HepG2 (cell line): ENCODE measurements at regions not wholly inside any gene's neighbourhood (a gene's known extent, or its start where the extent isn't known, plus 50 kb on each side); places are given as distances from the start of the nearest gene placed in this dataset.
"Not testable (repeated sequence)": the region's sequence is repeated elsewhere in the genome, so short reads cannot be mapped to it uniquely, and the experiment has no call there.

Experiments
- FOXP1 ChIP-seq, 2 experiments: fragments of 450-650 bp in 1 of 2; IDR thresholded peaks; 2 replicates each; pipeline ENCODE4 v1.6.1; 2017 to 2018; ENCODE audit warnings: antibody characterized with exemption in 1 of 2
- ISL2 ChIP-seq: sonication (generic); formaldehyde crosslinking; IDR thresholded peaks from 2 replicates; pipeline ENCODE4 v1.5.0; 2020; ENCODE audit warnings: missing genetic modification reagents
- JUND ChIP-seq: sonication (generic); formaldehyde crosslinking; IDR thresholded peaks from 2 replicates; pipeline ENCODE4 v1.8.0; 2022; ENCODE audit warnings: mild to moderate bottlenecking, missing genetic modification reagents
- MYC ChIP-seq: sonication (generic); formaldehyde crosslinking; IDR thresholded peaks from 2 replicates; pipeline ENCODE4 v1.9.0; 2021; ENCODE audit warnings: missing genetic modification reagents, borderline replicate concordance
- POLR2A ChIP-seq, 2 experiments: IDR thresholded peaks; 2 replicates each; pipeline ENCODE4 v1.6.1; 2011; ENCODE audit warnings: low read depth in 2 of 2, low read length in 2 of 2, mild to moderate bottlenecking in 1 of 2, moderate library complexity in 1 of 2; ENCODE audit not compliant: insufficient read depth in 1 of 2
- ZBTB1 ChIP-seq: sonication (generic); formaldehyde crosslinking; IDR thresholded peaks from 2 replicates; pipeline ENCODE4 v1.4.0; 2020; ENCODE audit warnings: missing genetic modification reagents, borderline replicate concordance
- TF ChIP-seq, protein P1 (sequence below): fragments of 450-650 bp; IDR thresholded peaks from 2 replicates; pipeline ENCODE4 v1.6.1; 2017; ENCODE audit warnings: mild to moderate bottlenecking
- TF ChIP-seq, protein P2 (sequence below): sonication (generic); formaldehyde crosslinking; conservative IDR thresholded peaks from 2 replicates; pipeline ENCODE4 v1.8.1; 2023; ENCODE audit warnings: missing genetic modification reagents
- TF ChIP-seq, protein P3 (sequence below): sonication (generic); formaldehyde crosslinking; IDR thresholded peaks from 2 replicates; pipeline ENCODE4 v1.4.0; 2020; ENCODE audit warnings: missing genetic modification reagents, borderline replicate concordance

DNA sequence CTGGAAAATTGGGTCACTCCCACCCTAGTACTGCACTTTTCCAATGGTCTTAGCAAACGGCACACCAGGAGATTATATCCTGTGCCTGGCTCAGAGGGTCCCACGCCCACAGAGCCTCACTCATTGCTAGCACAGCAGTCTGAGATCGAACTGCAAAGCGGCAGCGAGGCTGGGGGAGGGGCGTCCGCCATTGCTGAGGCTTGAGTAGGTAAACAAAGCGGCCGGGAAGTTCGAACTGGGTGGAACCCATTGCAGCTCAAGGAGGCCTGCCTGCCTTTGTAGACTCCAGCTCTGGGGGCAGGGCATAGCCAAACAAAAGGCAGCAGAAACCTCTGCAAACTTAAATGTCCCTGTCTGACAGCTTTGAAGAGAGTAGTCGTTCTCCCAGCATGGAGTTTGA is 164.6 kb downstream of the FOXD2 start:
- not testable (repeated sequence) for TF ChIP-seq ZBTB1 (CRISPR knock-in tag); ISL2 (CRISPR knock-in tag); POLR2A (IDR thresholded peaks at IDR 0.05; ENCODE audit: insufficient read depth in 1 of 2, low read depth in 2 of 2, low read length in 2 of 2); FOXP1 (IDR thresholded peaks at IDR 0.05); FOXP1 (CRISPR knock-in tag; IDR thresholded peaks at IDR 0.05); MYC (CRISPR knock-in tag); JUND (CRISPR knock-in tag)
- TF ChIP-seq, protein P1, sequence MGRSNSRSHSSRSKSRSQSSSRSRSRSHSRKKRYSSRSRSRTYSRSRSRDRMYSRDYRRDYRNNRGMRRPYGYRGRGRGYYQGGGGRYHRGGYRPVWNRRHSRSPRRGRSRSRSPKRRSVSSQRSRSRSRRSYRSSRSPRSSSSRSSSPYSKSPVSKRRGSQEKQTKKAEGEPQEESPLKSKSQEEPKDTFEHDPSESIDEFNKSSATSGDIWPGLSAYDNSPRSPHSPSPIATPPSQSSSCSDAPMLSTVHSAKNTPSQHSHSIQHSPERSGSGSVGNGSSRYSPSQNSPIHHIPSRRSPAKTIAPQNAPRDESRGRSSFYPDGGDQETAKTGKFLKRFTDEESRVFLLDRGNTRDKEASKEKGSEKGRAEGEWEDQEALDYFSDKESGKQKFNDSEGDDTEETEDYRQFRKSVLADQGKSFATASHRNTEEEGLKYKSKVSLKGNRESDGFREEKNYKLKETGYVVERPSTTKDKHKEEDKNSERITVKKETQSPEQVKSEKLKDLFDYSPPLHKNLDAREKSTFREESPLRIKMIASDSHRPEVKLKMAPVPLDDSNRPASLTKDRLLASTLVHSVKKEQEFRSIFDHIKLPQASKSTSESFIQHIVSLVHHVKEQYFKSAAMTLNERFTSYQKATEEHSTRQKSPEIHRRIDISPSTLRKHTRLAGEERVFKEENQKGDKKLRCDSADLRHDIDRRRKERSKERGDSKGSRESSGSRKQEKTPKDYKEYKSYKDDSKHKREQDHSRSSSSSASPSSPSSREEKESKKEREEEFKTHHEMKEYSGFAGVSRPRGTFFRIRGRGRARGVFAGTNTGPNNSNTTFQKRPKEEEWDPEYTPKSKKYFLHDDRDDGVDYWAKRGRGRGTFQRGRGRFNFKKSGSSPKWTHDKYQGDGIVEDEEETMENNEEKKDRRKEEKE, result not testable (repeated sequence)
- TF ChIP-seq, protein P2, sequence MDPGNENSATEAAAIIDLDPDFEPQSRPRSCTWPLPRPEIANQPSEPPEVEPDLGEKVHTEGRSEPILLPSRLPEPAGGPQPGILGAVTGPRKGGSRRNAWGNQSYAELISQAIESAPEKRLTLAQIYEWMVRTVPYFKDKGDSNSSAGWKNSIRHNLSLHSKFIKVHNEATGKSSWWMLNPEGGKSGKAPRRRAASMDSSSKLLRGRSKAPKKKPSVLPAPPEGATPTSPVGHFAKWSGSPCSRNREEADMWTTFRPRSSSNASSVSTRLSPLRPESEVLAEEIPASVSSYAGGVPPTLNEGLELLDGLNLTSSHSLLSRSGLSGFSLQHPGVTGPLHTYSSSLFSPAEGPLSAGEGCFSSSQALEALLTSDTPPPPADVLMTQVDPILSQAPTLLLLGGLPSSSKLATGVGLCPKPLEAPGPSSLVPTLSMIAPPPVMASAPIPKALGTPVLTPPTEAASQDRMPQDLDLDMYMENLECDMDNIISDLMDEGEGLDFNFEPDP (CRISPR knock-in tag), result not testable (repeated sequence)
- TF ChIP-seq, protein P3, sequence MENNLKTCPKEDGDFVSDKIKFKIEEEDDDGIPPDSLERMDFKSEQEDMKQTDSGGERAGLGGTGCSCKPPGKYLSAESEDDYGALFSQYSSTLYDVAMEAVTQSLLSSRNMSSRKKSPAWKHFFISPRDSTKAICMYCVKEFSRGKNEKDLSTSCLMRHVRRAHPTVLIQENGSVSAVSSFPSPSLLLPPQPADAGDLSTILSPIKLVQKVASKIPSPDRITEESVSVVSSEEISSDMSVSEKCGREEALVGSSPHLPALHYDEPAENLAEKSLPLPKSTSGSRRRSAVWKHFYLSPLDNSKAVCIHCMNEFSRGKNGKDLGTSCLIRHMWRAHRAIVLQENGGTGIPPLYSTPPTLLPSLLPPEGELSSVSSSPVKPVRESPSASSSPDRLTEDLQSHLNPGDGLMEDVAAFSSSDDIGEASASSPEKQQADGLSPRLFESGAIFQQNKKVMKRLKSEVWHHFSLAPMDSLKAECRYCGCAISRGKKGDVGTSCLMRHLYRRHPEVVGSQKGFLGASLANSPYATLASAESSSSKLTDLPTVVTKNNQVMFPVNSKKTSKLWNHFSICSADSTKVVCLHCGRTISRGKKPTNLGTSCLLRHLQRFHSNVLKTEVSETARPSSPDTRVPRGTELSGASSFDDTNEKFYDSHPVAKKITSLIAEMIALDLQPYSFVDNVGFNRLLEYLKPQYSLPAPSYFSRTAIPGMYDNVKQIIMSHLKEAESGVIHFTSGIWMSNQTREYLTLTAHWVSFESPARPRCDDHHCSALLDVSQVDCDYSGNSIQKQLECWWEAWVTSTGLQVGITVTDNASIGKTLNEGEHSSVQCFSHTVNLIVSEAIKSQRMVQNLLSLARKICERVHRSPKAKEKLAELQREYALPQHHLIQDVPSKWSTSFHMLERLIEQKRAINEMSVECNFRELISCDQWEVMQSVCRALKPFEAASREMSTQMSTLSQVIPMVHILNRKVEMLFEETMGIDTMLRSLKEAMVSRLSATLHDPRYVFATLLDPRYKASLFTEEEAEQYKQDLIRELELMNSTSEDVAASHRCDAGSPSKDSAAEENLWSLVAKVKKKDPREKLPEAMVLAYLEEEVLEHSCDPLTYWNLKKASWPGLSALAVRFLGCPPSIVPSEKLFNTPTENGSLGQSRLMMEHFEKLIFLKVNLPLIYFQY (CRISPR knock-in tag), result not testable (repeated sequence)
